ENCODE measurements at regions not wholly inside any gene's neighbourhood (a gene's known extent, or its start where the extent isn't known, plus 50 kb on each side); places are given as distances from the start of the nearest gene placed in this dataset.

DNA sequence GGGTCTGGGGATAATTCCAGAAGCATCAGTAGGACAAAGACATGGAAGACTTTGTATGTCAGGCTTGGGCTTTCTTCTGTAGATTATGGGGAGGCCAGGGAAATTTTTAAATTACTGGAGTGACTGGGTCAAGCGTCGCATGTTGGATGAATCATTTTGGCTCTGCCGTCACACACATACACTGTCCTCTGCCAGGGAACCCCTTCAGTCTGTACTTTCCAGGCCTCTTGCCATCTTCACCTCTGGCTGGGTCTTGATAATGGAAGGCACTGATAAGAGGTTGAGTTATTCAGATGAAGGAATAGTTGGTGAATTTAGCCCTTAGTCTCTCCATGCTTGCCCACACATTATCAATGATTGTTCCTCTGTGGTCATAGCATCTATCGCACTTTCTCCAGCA, 895.1 kb upstream of the CELF4 start:
- DNase-seq, result no peak

DNA sequence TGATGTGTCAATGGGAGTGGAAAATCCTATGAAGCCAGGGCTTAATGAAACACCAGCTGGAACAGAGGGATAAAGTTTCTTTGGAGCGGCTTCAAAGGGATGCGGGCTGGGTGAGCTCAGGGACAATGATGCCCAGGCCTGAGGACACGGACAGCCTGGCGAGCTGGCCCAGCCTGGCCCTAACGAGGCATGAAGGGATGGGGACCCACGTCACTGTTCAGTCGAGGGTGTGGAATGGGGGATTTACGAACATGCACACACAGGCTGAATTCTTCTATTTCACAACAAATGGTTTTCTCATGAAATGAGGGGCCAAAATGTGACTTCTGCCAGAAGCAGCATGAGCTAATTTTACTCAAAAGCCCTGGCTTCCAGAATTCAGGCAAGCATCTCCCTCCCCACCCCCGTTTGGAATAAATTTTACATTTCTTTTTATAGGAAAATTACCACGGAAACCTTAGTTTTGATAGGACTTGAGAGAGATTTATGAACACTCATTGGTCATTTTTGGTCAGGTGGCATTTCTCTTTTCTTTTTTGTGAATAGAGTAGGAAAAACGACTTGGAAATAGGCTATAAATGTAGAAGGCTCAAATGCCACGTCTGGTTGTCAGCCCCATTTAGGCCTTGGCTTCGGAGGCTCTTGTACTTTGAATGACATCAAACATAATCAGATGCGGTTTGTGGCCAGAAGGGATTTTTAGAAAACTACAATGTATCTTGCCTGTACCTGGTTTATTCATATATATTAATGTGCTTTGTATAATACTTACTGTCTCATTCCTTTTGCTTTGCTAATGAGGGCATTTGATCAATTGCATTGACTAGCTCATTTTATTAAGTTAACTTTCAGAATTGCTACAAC, 893.8 kb upstream of the CELF4 start:
- DNase-seq, result no peak

GRCh38 chr18:38458698-38459097, 893.1 kb upstream of the CELF4 start:
- DNase-seq, result no peak

DNA sequence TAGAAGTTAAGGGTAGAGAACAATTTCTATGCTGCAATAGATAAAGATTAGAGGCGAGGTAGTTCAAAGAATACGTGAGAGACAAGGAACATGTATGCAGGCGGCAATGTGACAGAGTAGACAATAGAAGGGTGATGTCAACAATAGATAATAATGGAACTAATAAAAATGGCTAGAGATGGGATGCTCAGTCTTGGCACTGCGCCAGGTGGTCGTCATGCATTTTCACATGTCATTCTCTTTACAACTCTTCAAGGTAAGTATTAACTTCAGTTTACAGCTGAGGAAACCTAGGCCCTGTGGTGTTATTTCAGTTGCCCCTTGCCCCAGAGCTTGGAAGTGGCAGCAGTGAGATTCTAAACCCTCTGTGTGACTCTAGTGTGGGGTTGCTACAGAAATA, 890.7 kb upstream of the CELF4 start:
- no peak for DNase-seq

- DNase-seq, result no peak
Measured at GRCh38 chr18:38454764-38455469, 889.3 kb upstream of the CELF4 start.

DNA sequence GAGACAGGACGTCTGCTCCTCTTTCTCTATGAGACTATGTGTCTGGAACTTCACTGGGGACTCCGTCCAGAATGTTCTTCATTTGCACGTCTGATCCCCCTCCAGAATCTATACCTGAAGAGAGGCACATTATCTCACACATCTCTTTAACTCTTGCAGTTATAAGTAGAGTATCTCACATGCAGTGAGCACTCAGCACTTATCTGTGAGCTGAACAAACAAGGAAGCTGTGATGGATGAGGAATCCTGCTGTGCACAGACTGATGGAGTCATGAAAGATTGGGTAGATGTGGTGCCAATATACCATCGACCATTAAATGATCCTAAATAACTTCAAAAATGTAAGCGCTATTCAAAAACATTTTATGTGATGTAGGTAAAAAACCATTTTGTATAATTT, 888.3 kb upstream of the CELF4 start:
- no peak for DNase-seq

- DNase-seq, result no peak
Measured at GRCh38 chr18:38450876-38451275, 885.3 kb upstream of the CELF4 start.

GRCh38 chr18:38445804-38446145, 880.2 kb upstream of the CELF4 start:
- no peak for DNase-seq

- no peak for DNase-seq
Measured at GRCh38 chr18:38444971-38445803, 879.6 kb upstream of the CELF4 start.

GRCh38 chr18:38427736-38428135, 862.1 kb upstream of the CELF4 start:
- no peak for DNase-seq

DNA sequence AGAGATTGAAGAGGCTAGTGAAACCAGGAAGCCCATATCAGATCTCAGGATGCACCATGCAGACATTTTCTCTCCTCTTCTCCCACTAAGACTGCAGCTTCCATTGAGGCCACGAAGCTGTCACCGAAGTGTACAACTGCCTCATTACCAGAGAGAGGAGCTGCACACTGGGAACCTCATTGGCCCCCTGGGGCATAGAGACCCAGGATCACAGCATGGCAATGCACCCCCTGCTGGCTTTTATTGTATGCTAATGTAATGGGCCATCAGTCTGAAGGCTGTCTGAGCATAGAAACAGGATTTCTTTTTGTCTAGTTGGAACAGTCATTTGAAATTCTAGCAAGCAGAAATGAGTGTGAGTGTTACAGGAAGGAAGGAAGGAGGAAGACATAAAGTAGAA, 861.6 kb upstream of the CELF4 start:
- DNase-seq, result no peak

- no peak for DNase-seq
Measured at GRCh38 chr18:38421872-38422615, 856.4 kb upstream of the CELF4 start.

DNA sequence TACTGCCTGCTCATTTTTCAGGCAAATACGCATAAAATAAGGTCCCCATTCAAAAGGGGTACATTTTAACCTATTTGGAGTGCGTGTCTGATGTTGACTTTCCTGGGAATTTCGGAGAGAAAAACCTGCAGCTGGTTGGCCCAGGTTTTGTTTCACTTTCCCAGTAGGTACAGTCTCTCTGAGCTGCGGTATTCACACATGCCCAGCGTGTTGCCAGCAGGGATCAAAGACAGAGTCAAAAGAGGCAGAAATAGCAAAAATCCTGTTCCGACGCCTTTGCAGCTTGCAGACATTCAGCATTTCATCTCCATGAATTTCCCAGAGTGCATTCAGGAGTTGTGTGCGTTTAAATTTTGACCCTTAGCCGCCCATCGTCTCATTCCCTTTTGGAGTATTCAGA, 855.4 kb upstream of the CELF4 start:
- DNase-seq, result no peak

GRCh38 chr18:38420611-38421010, 855.0 kb upstream of the CELF4 start:
- no peak for DNase-seq

GRCh38 chr18:38415811-38416210, 850.2 kb upstream of the CELF4 start:
- DNase-seq, result no peak

GRCh38 chr18:38413193-38413592, 847.6 kb upstream of the CELF4 start:
- DNase-seq, result no peak

- DNase-seq, result no peak
Measured at GRCh38 chr18:38406607-38407006, 841.0 kb upstream of the CELF4 start.

DNA sequence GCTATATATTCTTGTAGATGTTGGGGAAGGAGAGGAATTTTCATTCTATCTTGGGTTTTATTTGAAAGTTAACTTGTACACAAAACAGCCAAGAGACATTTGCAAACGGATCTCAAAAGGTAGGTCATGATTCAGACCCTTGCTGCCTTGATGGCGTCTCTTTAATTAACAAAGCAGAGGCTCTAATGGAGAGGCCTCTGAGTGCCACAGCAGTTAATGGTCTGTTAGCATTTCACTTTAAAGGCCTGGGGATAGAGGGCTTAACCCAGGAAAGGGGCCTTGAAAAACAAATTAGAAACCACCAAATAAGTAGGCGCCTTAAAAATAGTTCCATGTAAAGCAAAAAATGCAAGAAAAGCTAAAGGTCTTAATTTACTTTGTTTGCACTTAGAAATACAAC, 836.9 kb upstream of the CELF4 start:
- no peak for DNase-seq

GRCh38 chr18:38397094-38397493, 831.5 kb upstream of the CELF4 start:
- no peak for DNase-seq

DNA sequence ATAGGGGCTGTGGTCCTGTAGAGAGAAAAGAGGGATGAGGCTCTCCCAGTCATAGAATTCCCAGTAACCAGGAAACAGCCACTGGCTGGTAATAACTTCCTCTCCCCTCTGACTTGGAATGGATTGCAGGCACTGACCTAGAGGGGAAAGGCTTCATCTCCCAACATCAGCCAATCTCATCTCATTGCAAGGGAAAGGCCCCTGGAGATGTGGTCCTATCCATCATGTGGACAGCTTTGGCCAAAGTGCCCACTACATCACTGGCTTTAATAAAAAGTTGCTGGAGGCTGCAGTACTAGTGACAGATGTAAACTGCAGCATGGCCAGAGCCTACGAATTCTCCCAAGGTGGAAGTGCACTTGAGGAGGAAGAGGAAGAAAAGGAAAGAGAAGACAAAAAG, 820.5 kb upstream of the CELF4 start:
- DNase-seq, result no peak

- no peak for DNase-seq
Measured at GRCh38 chr18:38369772-38370690, 804.4 kb upstream of the CELF4 start.

- no peak for DNase-seq
Measured at GRCh38 chr18:38368886-38369285, 803.3 kb upstream of the CELF4 start.
